GM12892 (cell line): ENCODE measurements at regions not wholly inside any gene's neighbourhood (a gene's known extent, or its start where the extent isn't known, plus 50 kb on each side); places are given as distances from the start of the nearest gene placed in this dataset.

ENCODE experiments used
- POLR2A ChIP-seq: IDR thresholded peaks from 2 replicates; pipeline ENCODE4 v1.6.1; 2011; ENCODE audit warnings: low read depth, low read length, control low read depth
- TAF1 ChIP-seq: IDR thresholded peaks from 2 replicates; pipeline ENCODE4 v1.6.1; 2011; ENCODE audit warnings: low read depth, mild to moderate bottlenecking, control low read depth, low read length, borderline replicate concordance

DNA sequence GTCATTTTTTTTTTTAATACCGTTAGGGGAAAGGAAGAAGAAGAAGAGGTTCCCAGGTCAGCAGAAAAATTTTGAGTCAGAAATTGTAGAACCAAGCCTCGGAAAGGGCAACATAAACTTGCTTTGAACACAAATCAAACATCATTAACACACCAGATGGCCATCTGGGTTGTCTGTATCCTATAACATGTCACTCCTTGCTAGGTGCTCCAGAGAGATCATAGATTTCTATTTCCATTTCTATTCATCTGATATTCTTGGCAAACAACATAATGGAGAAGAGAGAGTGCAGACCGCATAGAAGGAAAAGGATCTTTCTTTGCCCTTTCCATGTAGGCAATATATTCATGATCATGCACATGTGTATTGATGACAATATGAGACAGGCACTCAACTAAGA is 129.5 kb upstream of the STT3B start:
- TF ChIP-seq POLR2A (no peak), TAF1 (no peak)
